Loucy (cell line): ENCODE measurements at regions not wholly inside any gene's neighbourhood (a gene's known extent, or its start where the extent isn't known, plus 50 kb on each side); places are given as distances from the start of the nearest gene placed in this dataset.

ENCODE experiments used
- H2AFZ ChIP-seq: fragments of 200-600 bp; sonication (generic); 2 replicates; pipeline ENCODE4 v1.6.0; 2016; ENCODE audit warnings: antibody characterized with exemption, mild to moderate bottlenecking, low read length, moderate library complexity
- H3F3A ChIP-seq: fragments of 200-600 bp; 2 replicates; pipeline ENCODE4 v1.6.0; 2016; ENCODE audit warnings: antibody characterized with exemption, low read depth, mild to moderate bottlenecking
- H3K27me3 ChIP-seq: fragments of 200-600 bp; sonication (generic); 2 replicates; pipeline ENCODE4 v1.6.1; 2014; ENCODE audit warnings: low read length, mild to moderate bottlenecking; ENCODE audit not compliant: insufficient read depth, poor library complexity, severe bottlenecking
- H3K36me3 ChIP-seq: fragments of 200-600 bp; sonication (generic); 2 replicates; pipeline ENCODE4 v1.6.1; 2016; ENCODE audit warnings: low read length; ENCODE audit not compliant: insufficient read depth
- H3K4me1 ChIP-seq: fragments of 200-600 bp; sonication (generic); 2 replicates; pipeline ENCODE4 v1.5.1; 2014; ENCODE audit warnings: low read length, mild to moderate bottlenecking; ENCODE audit not compliant: insufficient read depth, poor library complexity, severe bottlenecking
- H3K4me2 ChIP-seq: fragments of 200-600 bp; sonication (generic); 2 replicates; pipeline ENCODE4 v1.6.0; 2014; ENCODE audit warnings: antibody characterized with exemption, low read length, low read depth, mild to moderate bottlenecking; ENCODE audit not compliant: poor library complexity, severe bottlenecking
- H3K4me3 ChIP-seq: fragments of 200-600 bp; sonication (generic); 2 replicates; pipeline ENCODE4 v1.5.1; 2014; ENCODE audit warnings: low read length, mild to moderate bottlenecking, mixed read lengths; ENCODE audit not compliant: poor library complexity, severe bottlenecking
- H3K79me2 ChIP-seq: fragments of 200-600 bp; sonication (generic); 2 replicates; pipeline ENCODE4 v1.6.1; 2014; ENCODE audit warnings: low read length; ENCODE audit not compliant: insufficient read depth
- H3K9ac ChIP-seq: fragments of 200-600 bp; sonication (generic); 2 replicates; pipeline ENCODE4 v1.6.0; 2014; ENCODE audit warnings: mild to moderate bottlenecking, low read depth, low read length, moderate library complexity; ENCODE audit not compliant: poor library complexity, severe bottlenecking
- H3K9me2 ChIP-seq: fragments of 200-600 bp; sonication (generic); replicated peaks from 2 replicates; pipeline ENCODE4 v1.6.1; 2016; ENCODE audit warnings: low read depth, low read length, mixed read lengths
- H3K9me3 ChIP-seq: fragments of 200-600 bp; sonication (generic); 2 replicates; pipeline ENCODE4 v1.6.1; 2014; ENCODE audit warnings: mild to moderate bottlenecking, antibody characterized with exemption, low read length, low read depth; ENCODE audit not compliant: insufficient read depth
- H4K20me1 ChIP-seq: fragments of 200-600 bp; sonication (generic); 2 replicates; pipeline ENCODE4 v1.6.0; 2014; ENCODE audit warnings: antibody characterized with exemption, low read length, mild to moderate bottlenecking; ENCODE audit not compliant: insufficient read depth, poor library complexity, severe bottlenecking
- CTCF ChIP-seq: fragments of 200-600 bp; sonication (generic); conservative IDR thresholded peaks from 2 replicates; pipeline ENCODE4 v1.5.1; 2014; ENCODE audit warnings: mild to moderate bottlenecking, antibody characterized with exemption, low read length
- EZH2phosphoT487 ChIP-seq: fragments of 200-600 bp; IDR thresholded peaks from 2 replicates; pipeline ENCODE4 v1.6.1; 2018; ENCODE audit warnings: antibody characterized with exemption, mild to moderate bottlenecking, moderate library complexity, borderline replicate concordance

DNA sequence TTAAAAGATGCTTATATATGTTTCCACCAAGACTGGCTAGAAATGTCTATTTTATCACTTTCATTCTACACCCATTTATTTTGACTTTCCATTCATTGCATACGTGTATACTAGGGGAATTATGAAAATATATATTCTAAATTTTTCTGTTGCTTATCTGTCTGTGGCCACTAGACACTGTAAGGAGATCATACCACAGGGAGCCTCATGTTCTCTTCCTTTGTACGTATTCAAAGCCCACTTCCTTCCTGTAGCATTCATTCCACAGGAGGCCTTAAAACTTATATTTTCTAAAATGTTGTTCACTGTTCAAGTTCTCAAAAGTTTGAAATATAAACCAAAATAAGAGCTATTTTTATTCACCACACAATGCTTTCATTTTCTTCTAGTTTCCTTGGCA lies 1848.9 kb upstream of the TENM3 start:
- Histone ChIP-seq H3K4me2 (peak overlapping the region; percentile 74), H3K27me3 (no peaks in the 10 kb centered on the region), H3K79me2 (no peaks in the 10 kb centered on the region), H3K9ac (peak overlapping the region; percentile 53), H3K4me3 (peak overlapping the region; percentile 53), H3K36me3 (no peaks in the 10 kb centered on the region), H4K20me1 (no peaks in the 10 kb centered on the region), H3K9me3 (no peaks in the 10 kb centered on the region), H3F3A (peaks cover 6% of the 10 kb centered on the region; the same call in 1 of the 2 replicates), H3K4me1 (peaks cover 24% of the 10 kb centered on the region), H2AFZ (peak overlapping the region; percentile 38; the same call in 1 of the 2 replicates), H3K9me2 (no peaks in the 10 kb centered on the region)
- TF ChIP-seq CTCF (no peak), EZH2phosphoT487 (no peak)

- H3K9me2 ChIP-seq: no peaks in the 10 kb centered on the region
- peaks cover 6% of the 10 kb centered on the region; the same call in 1 of the 2 replicates for H3F3A ChIP-seq
- H3K9me3 ChIP-seq: no peaks in the 10 kb centered on the region
- TF ChIP-seq EZH2phosphoT487: no peak
- no peak for TF ChIP-seq CTCF
- no peaks in the 10 kb centered on the region for H3K36me3 ChIP-seq
- peak overlapping the region; percentile 38; the same call in 1 of the 2 replicates for H2AFZ ChIP-seq
- H3K4me3 ChIP-seq: peak overlapping the region; percentile 53
- H4K20me1 ChIP-seq: no peaks in the 10 kb centered on the region
- H3K27me3 ChIP-seq: no peaks in the 10 kb centered on the region
- peaks cover 28% of the 10 kb centered on the region for H3K4me1 ChIP-seq
- peak overlapping the region; percentile 53 for H3K9ac ChIP-seq
- H3K79me2 ChIP-seq: no peaks in the 10 kb centered on the region
- H3K4me2 ChIP-seq: peak overlapping the region; percentile 74
Observed at GRCh38 chr4:180394730-180395129, 1848.5 kb upstream of the TENM3 start.

- peak overlapping the region; percentile 61; the same call in 1 of the 2 replicates for H2AFZ ChIP-seq
Observed at GRCh38 chr4:180398564-180398963, 1844.6 kb upstream of the TENM3 start.

More at GRCh38 chr4:180398564-180398963, 1844.6 kb upstream of the TENM3 start:
- no peak overlapping the region for H3K4me3 ChIP-seq
- TF ChIP-seq EZH2phosphoT487 (no peak), CTCF (no peak)
- H3K4me2 ChIP-seq: no peak overlapping the region
- H3K79me2 ChIP-seq: no peaks in the 10 kb centered on the region
- H3K4me1 ChIP-seq: peaks cover 28% of the 10 kb centered on the region
- H3K9me2 ChIP-seq: no peaks in the 10 kb centered on the region
- H3K36me3 ChIP-seq: no peaks in the 10 kb centered on the region
- no peaks in the 10 kb centered on the region for H4K20me1 ChIP-seq
- no peaks in the 10 kb centered on the region for H3K27me3 ChIP-seq
- H3K9ac ChIP-seq: no peak overlapping the region
- no peaks in the 10 kb centered on the region for H3K9me3 ChIP-seq
- H3F3A ChIP-seq: peaks cover 6% of the 10 kb centered on the region; the same call in 1 of the 2 replicates
